HK-2 (cell line): ENCODE measurements at regions not wholly inside any gene's neighbourhood (a gene's known extent, or its start where the extent isn't known, plus 50 kb on each side); places are given as distances from the start of the nearest gene placed in this dataset.

Source experiments
- DNase-seq: peaks from one replicate; pipeline ENCODE4 v3.0.0-alpha.2; 2018; ENCODE audit not compliant: unreplicated experiment

GRCh38 chr9:86695910-86696424 lies 251.3 kb downstream of the GAS1 start:
- no peak for DNase-seq

- no peak for DNase-seq
Observed at GRCh38 chr9:86690034-86690433, 257.3 kb downstream of the GAS1 start.

- no peak for DNase-seq
Observed at GRCh38 chr9:86687788-86688187, 259.5 kb downstream of the GAS1 start.

GRCh38 chr9:86685556-86685955 lies 261.8 kb downstream of the GAS1 start:
- no peak for DNase-seq

- DNase-seq, result no peak
Observed at GRCh38 chr9:86684148-86684547, 263.2 kb downstream of the GAS1 start.

- DNase-seq, result no peak
Observed at GRCh38 chr9:86682240-86682639, 265.1 kb downstream of the GAS1 start.

- DNase-seq, result no peak
Observed at GRCh38 chr9:86679909-86680308, 267.4 kb downstream of the GAS1 start.

GRCh38 chr9:86676396-86676795 lies 270.9 kb downstream of the GAS1 start:
- no peak for DNase-seq

- no peak for DNase-seq
Observed at GRCh38 chr9:86675805-86676204, 271.5 kb downstream of the GAS1 start.

- no peak for DNase-seq
Observed at GRCh38 chr9:86674487-86674886, 272.8 kb downstream of the GAS1 start.

- DNase-seq, result no peak
Observed at GRCh38 chr9:86672966-86673365, 274.3 kb downstream of the GAS1 start.

- DNase-seq, result no peak
Observed at GRCh38 chr9:86672301-86672700, 275.0 kb downstream of the GAS1 start.

- DNase-seq, result no peak
Observed at GRCh38 chr9:86671018-86671417, 276.3 kb downstream of the GAS1 start.

- no peak for DNase-seq
Observed at GRCh38 chr9:86670536-86670935, 276.8 kb downstream of the GAS1 start.

- no peak for DNase-seq
Observed at GRCh38 chr9:86670076-86670475, 277.2 kb downstream of the GAS1 start.

GRCh38 chr9:86669422-86669821 lies 277.9 kb downstream of the GAS1 start:
- no peak for DNase-seq

GRCh38 chr9:86668488-86668887 lies 278.8 kb downstream of the GAS1 start:
- DNase-seq, result no peak

GRCh38 chr9:86667307-86667706 lies 280.0 kb downstream of the GAS1 start:
- DNase-seq, result no peak

- no peak for DNase-seq
Observed at GRCh38 chr9:86665416-86665815, 281.9 kb downstream of the GAS1 start.

GRCh38 chr9:86664603-86665002 lies 282.7 kb downstream of the GAS1 start:
- no peak for DNase-seq

GRCh38 chr9:86663905-86664304 lies 283.4 kb downstream of the GAS1 start:
- no peak for DNase-seq

- DNase-seq, result no peak
Observed at GRCh38 chr9:86662890-86663468, 284.3 kb downstream of the GAS1 start.

- no peak for DNase-seq
Observed at GRCh38 chr9:86660146-86660943, 287.0 kb downstream of the GAS1 start.
